ENCODE measurements at regions not wholly inside any gene's neighbourhood (a gene's known extent, or its start where the extent isn't known, plus 50 kb on each side); places are given as distances from the start of the nearest gene placed in this dataset.
"Not testable (repeated sequence)": the region's sequence is repeated elsewhere in the genome, so short reads cannot be mapped to it uniquely, and the experiment has no call there.

GRCh38 chr9:111147041-111147440, 108.8 kb upstream of the LPAR1 start:
- DNase-seq, result no peak

- no peak for DNase-seq
These were observed 106.5 kb upstream of the LPAR1 start for GRCh38 chr9:111144741-111145140.

- DNase-seq, result no peak
These were observed 97.9 kb upstream of the LPAR1 start for GRCh38 chr9:111136180-111136579.

GRCh38 chr9:111131211-111131610, 92.9 kb upstream of the LPAR1 start:
- DNase-seq, result no peak

- DNase-seq, result no peak
These were observed 82.3 kb upstream of the LPAR1 start for GRCh38 chr9:111120526-111120925.

GRCh38 chr9:111118256-111118948, 80.1 kb upstream of the LPAR1 start:
- DNase-seq, result no peak

GRCh38 chr9:111114486-111114885, 76.2 kb upstream of the LPAR1 start:
- DNase-seq, result no peak

- no peak for DNase-seq
These were observed 75.4 kb upstream of the LPAR1 start for GRCh38 chr9:111113712-111114111.

- no peak for DNase-seq
These were observed 72.5 kb upstream of the LPAR1 start for GRCh38 chr9:111110805-111111204.

GRCh38 chr9:111108946-111109345, 70.7 kb upstream of the LPAR1 start:
- no peak for DNase-seq

GRCh38 chr9:111107141-111107540, 68.9 kb upstream of the LPAR1 start:
- DNase-seq, result no peak

GRCh38 chr9:111106202-111106601, 67.9 kb upstream of the LPAR1 start:
- no peak for DNase-seq

- no peak for DNase-seq
These were observed 64.7 kb upstream of the LPAR1 start for GRCh38 chr9:111102793-111103464.

GRCh38 chr9:111099199-111100008, 61.1 kb upstream of the LPAR1 start:
- peak in 1 of 3 experiments; percentile 63 for DNase-seq

GRCh38 chr9:111098093-111098492, 59.8 kb upstream of the LPAR1 start:
- no peak for DNase-seq

GRCh38 chr9:111096051-111096450, 57.8 kb upstream of the LPAR1 start:
- DNase-seq, result peak in 2 of 3 experiments; percentile 7 to 41

GRCh38 chr9:111095441-111095840, 57.2 kb upstream of the LPAR1 start:
- DNase-seq, result no peak

GRCh38 chr9:111094958-111095357, 56.7 kb upstream of the LPAR1 start:
- no peak for DNase-seq

- DNase-seq, result no peak
These were observed 56.2 kb upstream of the LPAR1 start for GRCh38 chr9:111094433-111094924.

GRCh38 chr9:111092167-111092566, 53.9 kb upstream of the LPAR1 start:
- not testable (repeated sequence) for DNase-seq

Data from NCI-H1417 (cell line).